K562 (cell line): ENCODE measurements at regions not wholly inside any gene's neighbourhood (a gene's known extent, or its start where the extent isn't known, plus 50 kb on each side); places are given as distances from the start of the nearest gene placed in this dataset.

Source experiments
- ATAC-seq: fragments of 200-7000 bp; cut with Tn5 transposase; 3 replicates; pipeline ENCODE4 v1.9.1; 2020; ENCODE audit warnings: moderate library complexity
- BruUV-seq: library from RNA; stranded (reverse); fragments of 400-500 nt; replicated peaks from 2 replicates; lab custom pipeline; 2021; lab: Mats Ljungman, UMichigan
- CTCF ChIA-PET: fragments of 300-600 bp; formaldehyde crosslinking; extraction: SDS; loops from one replicate; lab custom pipeline; 2021; ENCODE audit warnings: low intra/inter-chr PET ratio; lab: Yijun Ruan, JAX
- POLR2A ChIA-PET: fragments of 300-600, 350-650 bp; sonication (Branson Sonifier 250); formaldehyde crosslinking; extraction: SDS; loops from one replicate; lab custom pipeline; 2021; ENCODE audit warnings: antibody characterized with exemption, inconsistent platforms; lab: Yijun Ruan, JAX
- DNase-seq, 4 experiments: peaks; one replicate each; pipeline versions ENCODE4 v3.0.0 to v3.0.0-alpha.2; 2011 to 2018; ENCODE audit warnings: low spot score in 3 of 4, mixed read lengths in 3 of 4; ENCODE audit errors: extremely low read depth in 1 of 4
- FAIRE-seq: peaks from 2 replicates; lab custom pipeline; 2011; peaks lifted over from hg19 to GRCh38; lab: Jason Lieb, UNC
- H2AFZ ChIP-seq: 2 replicates; pipeline ENCODE4 v1.6.0; 2011; ENCODE audit warnings: low read depth, low read length, control low read depth, inconsistent platforms
- H3K27ac ChIP-seq: fragments of 200-600 bp; 3 replicates; pipeline ENCODE4 v1.8.0; 2011; ENCODE audit warnings: low read depth, mild to moderate bottlenecking, control low read depth, inconsistent platforms, low read length, moderate library complexity, mixed read lengths; ENCODE audit errors: extremely low read depth
- H3K27me3 ChIP-seq, 2 experiments: fragments of 300-600 bp in 1 of 2; 2 replicates in 1 of 2; 3 replicates in 1 of 2; pipeline versions ENCODE4 v1.6.0 to v1.8.0; 2011; ENCODE audit warnings: inconsistent platforms in 2 of 2, low read length in 2 of 2, mild to moderate bottlenecking in 1 of 2, mixed read lengths in 1 of 2, moderate library complexity in 1 of 2; ENCODE audit not compliant: control insufficient read depth in 2 of 2, insufficient read depth in 2 of 2
- H3K36me3 ChIP-seq: fragments of 300-600 bp; 3 replicates; pipeline ENCODE4 v1.8.0; 2011; ENCODE audit warnings: mild to moderate bottlenecking, low read length, inconsistent platforms; ENCODE audit not compliant: control insufficient read depth, insufficient read depth
- H3K4me1 ChIP-seq, 2 experiments: fragments of 200-600 bp in 1 of 2; replicated peaks in 1 of 2; 2 replicates in 1 of 2; 3 replicates in 1 of 2; pipeline versions ENCODE4 v1.5.1 to v1.8.0; 2011; ENCODE audit warnings: inconsistent platforms in 2 of 2, low read length in 2 of 2, mild to moderate bottlenecking in 1 of 2, mixed read lengths in 1 of 2, moderate library complexity in 1 of 2; ENCODE audit not compliant: control insufficient read depth in 2 of 2, insufficient read depth in 2 of 2
- H3K4me2 ChIP-seq: 2 replicates; pipeline ENCODE4 v1.6.1; 2011; ENCODE audit warnings: low read length, control low read depth, inconsistent platforms, mixed read lengths; ENCODE audit not compliant: insufficient read depth
- H3K4me3 ChIP-seq: fragments of 200-600 bp; sonication (generic), shearing (Covaris generic); 2 replicates; pipeline ENCODE4 v1.5.1; 2016; ENCODE audit warnings: control low read depth, inconsistent platforms
- H3K79me2 ChIP-seq: fragments of 200-600 bp; 3 replicates; pipeline ENCODE4 v1.8.0; 2011; ENCODE audit warnings: low read length, inconsistent platforms; ENCODE audit not compliant: control insufficient read depth, insufficient read depth
- H3K9ac ChIP-seq, 2 experiments: 2 replicates each; pipeline versions ENCODE4 v1.6.0 to v1.6.1; 2011; ENCODE audit warnings: low read depth in 2 of 2, low read length in 2 of 2, control low read depth in 1 of 2, inconsistent platforms in 1 of 2, mild to moderate bottlenecking in 1 of 2, mixed read lengths in 1 of 2; ENCODE audit not compliant: insufficient read depth in 1 of 2
- H3K9me1 ChIP-seq: one replicate; pipeline ENCODE4 v1.6.0; 2011; ENCODE audit warnings: inconsistent platforms, mild to moderate bottlenecking, low read length, moderate library complexity; ENCODE audit not compliant: control insufficient read depth, insufficient read depth
- H3K9me3 ChIP-seq: replicated peaks from 2 replicates; pipeline ENCODE4 v1.5.1; 2011; ENCODE audit warnings: low read depth, low read length, inconsistent platforms; ENCODE audit not compliant: control insufficient read depth, insufficient read depth
- H4K20me1 ChIP-seq: replicated peaks from 2 replicates; pipeline ENCODE4 v1.6.1; 2011; ENCODE audit warnings: low read length, inconsistent platforms, mixed read lengths; ENCODE audit not compliant: control insufficient read depth, insufficient read depth
- FOXA3 ChIP-seq, 2 experiments: fragments of 450-650 bp in 1 of 2; sonication (generic) in 1 of 2; formaldehyde crosslinking; IDR thresholded peaks in 1 of 2; conservative IDR thresholded peaks in 1 of 2; 2 replicates each; pipeline versions ENCODE4 v1.4.0 to v1.8.0; 2020 to 2022; ENCODE audit warnings: mild to moderate bottlenecking in 2 of 2, missing genetic modification reagents in 1 of 2
- ILF3 ChIP-seq: fragments of 450-650 bp; IDR thresholded peaks from 2 replicates; pipeline ENCODE4 v1.6.1; 2018; ENCODE audit warnings: antibody characterized with exemption, mild to moderate bottlenecking, moderate library complexity, borderline replicate concordance
- MGA ChIP-seq: fragments of 450-650 bp; IDR thresholded peaks from 2 replicates; pipeline ENCODE4 v1.6.1; 2016; ENCODE audit warnings: mild to moderate bottlenecking, moderate library complexity
- PHB2 ChIP-seq: fragments of 450-650 bp; IDR thresholded peaks from 2 replicates; pipeline ENCODE4 v1.6.1; 2017; ENCODE audit warnings: low read depth
- RAD21 ChIP-seq, 2 experiments: fragments of 250-450 bp in 1 of 2; fragments of 450-650 bp in 1 of 2; sonication (Bioruptor Pico) in 1 of 2; formaldehyde crosslinking in 1 of 2; IDR thresholded peaks in 1 of 2; conservative IDR thresholded peaks in 1 of 2; 2 replicates each; pipeline versions ENCODE4 v1.4.0 to v1.8.0; 2020 to 2022; ENCODE audit warnings: mild to moderate bottlenecking in 2 of 2, moderate library complexity in 1 of 2
- ZNF133 ChIP-seq: fragments of 250-450 bp; sonication (Bioruptor Pico); IDR thresholded peaks from 2 replicates; pipeline ENCODE4 v1.4.0; 2020; ENCODE audit warnings: mild to moderate bottlenecking
- WGBS: fragments of 100-300 bp; shearing (Covaris generic); methylation state at CpG from one replicate; pipeline ENCODE4 v1.1.6; 2016; ENCODE audit warnings: low coverage, mixed read lengths; ENCODE audit not compliant: insufficient coverage; ENCODE audit errors: missing lambda C conversion rate; 5-methylcytosine and 5-hydroxymethylcytosine counted together
- in situ Hi-C: fragments of 300-500 bp; cut with MboI; formaldehyde crosslinking; loops from 4 replicates; pipeline ENCODE4 v1.15.0; 2018; ENCODE audit warnings: inconsistent platforms, mixed read lengths
- intact Hi-C: fragments of 100-400 bp; cut with micrococcal nuclease; formaldehyde crosslinking; loops from 2 replicates; pipeline ENCODE4 v1.14.2; 2022

DNA sequence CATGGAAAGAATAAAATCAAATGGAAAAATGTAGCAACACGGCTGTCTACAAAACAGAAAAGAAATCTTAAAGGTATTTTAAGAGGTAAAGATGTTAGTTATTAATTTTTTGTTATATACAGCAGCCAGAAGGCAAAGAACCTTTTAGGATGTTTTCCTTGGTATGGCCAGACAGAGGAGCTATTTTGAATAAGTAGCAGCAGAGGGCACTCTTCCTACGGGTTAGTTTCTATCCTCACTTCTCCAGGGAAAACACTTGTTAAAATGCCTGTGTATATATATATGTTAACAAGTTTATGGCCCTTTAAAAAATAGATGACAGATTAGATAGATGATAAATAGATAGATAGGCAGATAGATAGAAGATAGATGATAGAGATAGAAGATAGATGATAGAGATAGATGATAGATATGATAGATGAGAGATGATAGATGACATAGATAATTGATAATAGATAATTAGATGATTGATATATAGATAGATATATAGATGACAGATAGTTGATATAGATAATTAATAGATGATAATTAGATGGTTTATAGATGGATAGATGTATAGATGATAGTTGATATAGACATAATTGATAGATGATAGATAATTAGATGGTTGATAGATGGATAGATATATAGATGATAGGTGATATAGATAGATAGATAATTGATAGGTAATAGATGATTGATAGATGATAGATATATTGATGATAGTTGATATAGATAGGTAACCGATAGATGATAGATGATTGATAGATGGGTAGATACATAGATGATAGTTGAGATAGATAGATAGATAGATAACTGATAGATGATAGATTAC lies 57.8 kb upstream of the WIPF3 start:
- Histone ChIP-seq H3K27ac (no peak overlapping the region), H2AFZ (no peak overlapping the region), H3K36me3 (no peaks in the 10 kb centered on the region), H4K20me1 (no peaks in the 10 kb centered on the region), H3K9ac (no peak overlapping the region), H3K4me3 (no peak overlapping the region), H3K79me2 (no peaks in the 10 kb centered on the region), H3K9me1 (no peaks in the 10 kb centered on the region), H3K4me1 (peaks cover 6 to 15% of the 10 kb centered on the region in 2 experiments; a peak in 2 of 5 replicates), H3K9me3 (no peaks in the 10 kb centered on the region; the same call in 1 of the 2 replicates), H3K4me2 (no peak overlapping the region), H3K27me3 (no peaks in the 10 kb centered on the region; a peak in 2 of 5 replicates)
- FAIRE-seq (peak; percentile 80), DNase-seq (peak in 1 of 4 experiments; percentile 73), ATAC-seq (peak; percentile 77)
- ChIA-PET CTCF (interaction anchor here (0.7 to 1.0 kb wide), 2 partner anchors 131 to 173 kb away, joined by 3 to 4 read pairs; no protein-coding TSS in a partner anchor), POLR2A (interaction anchor here (0.6 kb wide), 2 partner anchors 15 to 174 kb away, joined by 3 read pairs; no protein-coding TSS in a partner anchor)
- intact Hi-C loops (loop anchor here (1.0 to 2.0 kb wide), 5 partner anchors 66 to 314 kb away; no protein-coding TSS in a partner anchor), in situ Hi-C loops (loop anchor here (5.0 kb wide), 1 partner anchor 106 kb away; no protein-coding TSS in a partner anchor)
- WGBS: 20% methylated on average over 3 of the region's 3 CpGs
- BruUV-seq: no TSS peak
- TF ChIP-seq FOXA3 (CRISPR knock-in tag; conservative IDR thresholded peaks at IDR 0.05 in 1 of 2, IDR thresholded peaks at IDR 0.05 in 1 of 2) (no peak), ZNF133 (CRISPR knock-in tag) (no peak), MGA (peak; percentile 40; the same call in 1 of the 2 replicates), ILF3 (no peak), RAD21 (CRISPR knock-in tag; conservative IDR thresholded peaks at IDR 0.05 in 1 of 2, IDR thresholded peaks at IDR 0.05 in 1 of 2) (peak; percentile 66 to 86), PHB2 (no peak)
